ENCODE measurements at regions not wholly inside any gene's neighbourhood (a gene's known extent, or its start where the extent isn't known, plus 50 kb on each side); places are given as distances from the start of the nearest gene placed in this dataset.

DNA sequence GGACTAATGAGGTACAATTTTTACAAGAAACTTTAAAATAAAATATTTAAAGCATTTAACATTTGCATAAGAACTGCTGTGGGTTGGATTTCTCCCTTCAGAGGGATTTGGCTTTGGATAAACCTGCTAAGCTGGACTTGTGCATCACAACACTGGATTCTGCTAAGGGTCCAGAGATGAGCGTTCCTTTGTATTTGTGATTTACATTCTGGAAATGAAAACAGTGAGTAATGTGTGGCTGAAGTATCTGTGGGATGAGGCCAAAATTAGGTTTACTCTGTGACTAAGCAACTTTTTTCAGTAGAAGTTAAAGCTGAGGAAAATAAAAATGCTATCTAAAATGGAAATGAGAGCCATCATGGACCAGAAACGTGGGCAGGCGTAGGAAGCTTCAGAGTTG lies 494.3 kb downstream of the EPM2A start:
- no peak for TF ChIP-seq ZFX (IDR thresholded peaks at IDR 0.05; ENCODE audit: borderline replicate concordance)
- H3K27ac ChIP-seq, result no peak overlapping the region

DNA sequence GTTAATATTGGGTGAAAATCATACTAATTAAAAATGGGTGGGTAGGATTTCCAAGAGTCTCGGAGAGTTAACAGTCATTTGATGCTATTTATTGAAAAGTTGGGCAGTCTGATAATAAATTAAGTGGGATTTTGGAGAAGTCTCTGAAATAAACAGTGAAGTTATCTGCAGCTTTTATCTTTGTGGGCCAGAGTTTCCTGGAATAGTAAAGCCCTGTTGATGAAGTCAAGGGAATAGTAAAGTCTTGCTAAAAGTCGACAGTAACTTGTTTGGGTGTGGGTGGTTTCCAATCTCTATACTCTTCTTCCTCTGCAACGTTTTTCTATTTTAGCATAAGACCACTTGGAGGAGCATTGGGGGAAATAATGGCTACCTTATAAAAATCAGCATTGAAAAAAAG lies 493.6 kb downstream of the EPM2A start:
- no peak for TF ChIP-seq ZFX (IDR thresholded peaks at IDR 0.05; ENCODE audit: borderline replicate concordance)
- TF ChIP-seq, protein P1, sequence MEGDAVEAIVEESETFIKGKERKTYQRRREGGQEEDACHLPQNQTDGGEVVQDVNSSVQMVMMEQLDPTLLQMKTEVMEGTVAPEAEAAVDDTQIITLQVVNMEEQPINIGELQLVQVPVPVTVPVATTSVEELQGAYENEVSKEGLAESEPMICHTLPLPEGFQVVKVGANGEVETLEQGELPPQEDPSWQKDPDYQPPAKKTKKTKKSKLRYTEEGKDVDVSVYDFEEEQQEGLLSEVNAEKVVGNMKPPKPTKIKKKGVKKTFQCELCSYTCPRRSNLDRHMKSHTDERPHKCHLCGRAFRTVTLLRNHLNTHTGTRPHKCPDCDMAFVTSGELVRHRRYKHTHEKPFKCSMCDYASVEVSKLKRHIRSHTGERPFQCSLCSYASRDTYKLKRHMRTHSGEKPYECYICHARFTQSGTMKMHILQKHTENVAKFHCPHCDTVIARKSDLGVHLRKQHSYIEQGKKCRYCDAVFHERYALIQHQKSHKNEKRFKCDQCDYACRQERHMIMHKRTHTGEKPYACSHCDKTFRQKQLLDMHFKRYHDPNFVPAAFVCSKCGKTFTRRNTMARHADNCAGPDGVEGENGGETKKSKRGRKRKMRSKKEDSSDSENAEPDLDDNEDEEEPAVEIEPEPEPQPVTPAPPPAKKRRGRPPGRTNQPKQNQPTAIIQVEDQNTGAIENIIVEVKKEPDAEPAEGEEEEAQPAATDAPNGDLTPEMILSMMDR (IDR thresholded peaks at IDR 0.05), result no peak
- H3K27ac ChIP-seq, result no peak overlapping the region

DNA sequence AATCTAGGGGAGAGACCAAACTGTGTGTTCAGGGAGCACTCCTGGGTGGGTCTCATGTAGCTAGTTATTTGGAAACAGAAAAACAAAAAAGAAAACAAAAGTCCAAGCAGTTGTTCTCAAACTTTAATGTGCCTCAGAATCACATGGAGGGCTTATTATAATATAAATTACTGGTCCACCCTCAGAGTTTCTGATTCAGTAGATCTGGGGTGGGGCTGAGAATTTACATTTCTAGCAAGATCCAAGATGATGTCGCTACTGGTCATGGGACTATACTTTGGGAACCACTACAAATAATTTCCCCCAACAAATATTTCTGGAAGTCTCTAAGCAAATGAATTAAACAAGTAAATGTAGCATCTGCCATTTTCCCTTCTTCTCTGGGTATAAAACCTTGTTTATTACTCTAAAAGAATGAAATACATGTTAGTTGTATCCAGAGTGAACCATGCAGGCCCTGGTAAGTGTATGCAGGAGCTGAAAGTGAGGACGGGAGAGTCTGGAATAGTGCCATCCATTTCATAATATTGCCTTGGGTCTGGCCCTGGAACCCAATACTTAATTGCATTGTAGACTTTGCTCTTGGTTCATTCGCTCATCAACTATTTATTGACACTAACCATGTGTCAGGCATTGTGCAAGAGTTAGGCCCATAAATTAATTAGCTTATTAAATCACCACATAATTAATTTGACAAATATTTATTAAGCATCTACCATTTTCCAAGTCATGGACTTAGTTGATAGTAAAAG lies 490.8 kb downstream of the EPM2A start:
- no peak overlapping the region for H3K27ac ChIP-seq
- no peak for TF ChIP-seq ZFX (IDR thresholded peaks at IDR 0.05; ENCODE audit: borderline replicate concordance)
- TF ChIP-seq, protein P1 (IDR thresholded peaks at IDR 0.05), result no peak

DNA sequence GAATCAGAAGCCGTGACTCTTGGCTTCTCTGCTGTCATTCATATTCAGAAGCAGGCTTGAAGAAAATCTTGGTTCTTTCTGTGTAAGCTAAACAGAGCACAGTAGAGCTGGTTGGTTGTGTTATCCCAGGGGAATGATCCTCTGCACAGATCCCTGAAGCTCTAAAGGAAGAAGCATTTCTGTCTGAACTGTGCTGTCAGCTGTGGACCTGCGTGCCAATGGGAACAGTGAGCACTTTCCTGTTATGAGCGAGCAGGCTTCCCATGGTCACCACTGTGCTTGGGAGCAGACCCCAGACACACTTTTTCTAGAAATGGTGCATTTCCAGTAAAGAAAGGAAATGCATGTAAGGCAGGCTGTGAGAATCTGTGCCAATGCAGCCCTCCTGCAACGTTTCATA lies 490.2 kb downstream of the EPM2A start:
- H3K27ac ChIP-seq, result no peak overlapping the region
- TF ChIP-seq ZFX (IDR thresholded peaks at IDR 0.05; ENCODE audit: borderline replicate concordance), result no peak
- TF ChIP-seq, protein P1 (IDR thresholded peaks at IDR 0.05), result no peak

DNA sequence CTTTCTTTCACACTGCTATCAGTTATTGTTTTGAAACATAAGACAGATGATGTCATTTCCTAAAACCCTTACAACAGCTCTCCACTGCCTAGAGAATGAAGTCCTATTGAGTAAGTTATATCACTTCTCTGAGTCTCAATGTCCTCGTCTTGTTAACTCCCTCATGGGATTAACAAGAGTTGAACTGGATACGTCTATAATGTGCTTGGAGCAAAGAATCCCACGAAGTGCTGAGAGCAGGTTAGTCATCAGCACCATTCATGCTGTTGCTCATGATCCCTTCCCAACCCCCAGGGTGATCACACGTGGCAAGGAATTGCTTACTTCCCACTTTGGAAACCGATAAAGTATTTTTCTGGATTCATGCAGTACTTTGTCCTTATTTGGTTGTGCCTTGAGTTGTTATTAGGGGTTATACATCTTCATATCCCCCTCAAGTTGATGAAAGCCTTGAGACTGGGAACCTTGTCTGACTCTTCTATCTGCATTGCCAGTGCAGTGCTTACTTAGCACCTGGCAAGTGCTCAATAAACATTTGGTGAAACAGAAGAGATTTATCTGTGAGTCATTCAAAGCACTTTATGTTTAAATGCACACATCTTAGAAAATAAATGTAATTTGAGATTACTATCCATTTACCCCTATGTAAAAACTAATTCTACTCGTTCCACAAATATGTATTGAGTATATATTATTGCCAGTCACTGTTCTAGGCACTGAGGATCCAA lies 487.5 kb downstream of the EPM2A start:
- H3K27ac ChIP-seq, result no peak overlapping the region
- TF ChIP-seq, protein P1 (IDR thresholded peaks at IDR 0.05), result no peak
- no peak for TF ChIP-seq ZFX (IDR thresholded peaks at IDR 0.05; ENCODE audit: borderline replicate concordance)

DNA sequence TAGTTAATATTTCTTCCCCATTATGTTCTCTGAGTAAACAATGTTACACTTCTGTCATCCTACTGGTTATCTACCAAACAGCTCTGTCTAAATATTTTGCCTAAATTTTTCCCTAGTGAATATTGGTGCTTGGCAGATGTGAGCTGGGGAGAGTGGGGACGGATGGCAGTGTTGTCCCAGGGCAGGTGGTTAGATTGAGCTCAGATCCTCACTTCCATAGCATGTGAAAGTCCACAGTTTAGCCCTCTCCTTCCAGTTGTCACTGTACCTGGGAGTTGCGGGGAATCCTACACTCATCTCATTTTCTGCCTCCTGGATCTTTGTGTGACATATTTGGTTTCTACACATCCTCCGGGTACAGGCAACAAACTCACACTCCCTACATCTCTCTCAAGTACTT lies 484.9 kb downstream of the EPM2A start:
- TF ChIP-seq, protein P1 (IDR thresholded peaks at IDR 0.05), result no peak
- no peak for TF ChIP-seq ZFX (IDR thresholded peaks at IDR 0.05; ENCODE audit: borderline replicate concordance)
- H3K27ac ChIP-seq, result no peak overlapping the region

DNA sequence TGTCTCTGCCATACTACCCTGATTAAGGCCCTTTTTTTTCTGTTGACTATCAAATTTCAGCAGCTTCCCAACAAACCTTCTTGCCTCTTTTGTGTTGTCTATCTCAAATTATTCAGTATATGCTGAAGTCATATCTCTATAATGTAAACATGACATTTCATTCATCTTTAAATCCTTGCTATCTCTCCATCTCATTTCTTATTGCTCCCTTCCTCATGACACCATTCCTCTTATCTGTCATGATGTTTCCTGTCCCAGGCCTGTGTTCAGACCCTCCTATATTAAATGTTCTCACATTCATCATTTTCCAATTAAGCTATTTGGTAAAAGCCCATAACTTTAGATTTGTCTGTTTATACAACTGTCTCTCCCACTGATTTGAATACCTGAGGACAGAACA lies 482.6 kb downstream of the EPM2A start:
- H3K27ac ChIP-seq, result no peak overlapping the region
- no peak for TF ChIP-seq ZFX (IDR thresholded peaks at IDR 0.05; ENCODE audit: borderline replicate concordance)
- TF ChIP-seq, protein P1 (IDR thresholded peaks at IDR 0.05), result no peak

All from 22Rv1 (cell line).